Activated CD8-positive, alpha-beta T cell treated with anti-CD3 and anti-CD28 coated beads for 36 hours (primary cell): ENCODE measurements at regions not wholly inside any gene's neighbourhood (a gene's known extent, or its start where the extent isn't known, plus 50 kb on each side); places are given as distances from the start of the nearest gene placed in this dataset.

Experiments used
- ATAC-seq: fragments of 200-7000 bp; cut with Tn5 transposase; one replicate; pipeline ENCODE4 v1.10.0; 2021; ENCODE audit warnings: mild to moderate bottlenecking, moderate library complexity
- CTCF ChIA-PET: fragments of 350-600 bp; sonication (Branson Sonifier 250); formaldehyde crosslinking; loops from one replicate; lab custom pipeline; 2021; ENCODE audit warnings: antibody characterized with exemption; lab: Charles Lee
- POLR2A ChIA-PET: fragments of 350-600 bp; sonication (Branson Sonifier 250); formaldehyde crosslinking; loops from one replicate; lab custom pipeline; 2021; ENCODE audit warnings: antibody characterized with exemption; lab: Charles Lee
- DNase-seq: peaks from one replicate; pipeline ENCODE4 v3.0.0-alpha.2; 2020
- H3K27ac Mint-ChIP-seq: one replicate; pipeline ENCODE4 v1.8.0; 2021; ENCODE audit warnings: mild to moderate bottlenecking, mixed read lengths
- H3K27me3 Mint-ChIP-seq: one replicate; pipeline ENCODE4 v1.8.0; 2021; ENCODE audit warnings: mixed read lengths
- H3K36me3 Mint-ChIP-seq: one replicate; pipeline ENCODE4 v1.8.0; 2021; ENCODE audit warnings: low read depth, mixed read lengths
- H3K4me1 Mint-ChIP-seq: one replicate; pipeline ENCODE4 v1.8.0; 2021; ENCODE audit warnings: low read depth, mixed read lengths
- H3K4me3 Mint-ChIP-seq: one replicate; pipeline ENCODE4 v1.8.0; 2021; ENCODE audit warnings: mild to moderate bottlenecking, moderate library complexity, mixed read lengths
- H3K9me3 Mint-ChIP-seq: one replicate; pipeline ENCODE4 v1.8.0; 2021; ENCODE audit warnings: mixed read lengths
- intact Hi-C: fragments of 100-400 bp; cut with micrococcal nuclease; formaldehyde crosslinking; loops from one replicate; pipeline ENCODE4 v1.10.0; 2022
- TF ChIP-seq, protein P1 (sequence below): fragments of 200-600 bp; IDR thresholded peaks from one replicate; pipeline ENCODE4 v1.8.0; 2022; ENCODE audit warnings: antibody characterized with exemption, mild to moderate bottlenecking

DNA sequence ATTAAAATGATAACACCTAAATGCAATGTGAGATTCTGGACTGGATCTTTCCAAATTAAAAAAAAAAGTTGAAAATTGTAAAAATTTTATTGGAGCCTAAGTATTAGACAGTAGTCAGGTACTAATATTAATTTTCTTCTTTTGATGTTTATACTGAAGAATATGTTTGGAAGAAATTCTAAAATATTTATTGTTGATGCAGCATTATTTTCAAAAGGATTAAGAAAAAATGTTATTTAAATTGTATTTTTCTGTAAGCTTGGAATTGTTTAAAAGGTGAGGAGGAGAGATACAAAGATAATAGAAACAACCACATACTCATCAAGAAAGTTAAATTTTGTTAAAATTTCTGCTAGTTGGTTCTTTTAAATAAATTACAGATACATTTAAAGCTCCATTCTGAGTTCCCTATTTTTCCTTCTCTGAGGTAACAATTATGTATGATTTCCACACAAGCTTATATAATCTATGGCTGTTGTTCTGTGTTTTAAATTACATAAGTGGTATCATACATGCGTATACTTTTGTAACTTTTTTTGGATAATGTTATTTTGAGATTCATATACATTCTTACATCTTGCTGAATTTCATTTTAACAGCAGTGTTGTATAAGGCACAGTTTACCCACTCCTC lies 180.3 kb upstream of the RGS18 start:
- TF ChIP-seq, protein P1, sequence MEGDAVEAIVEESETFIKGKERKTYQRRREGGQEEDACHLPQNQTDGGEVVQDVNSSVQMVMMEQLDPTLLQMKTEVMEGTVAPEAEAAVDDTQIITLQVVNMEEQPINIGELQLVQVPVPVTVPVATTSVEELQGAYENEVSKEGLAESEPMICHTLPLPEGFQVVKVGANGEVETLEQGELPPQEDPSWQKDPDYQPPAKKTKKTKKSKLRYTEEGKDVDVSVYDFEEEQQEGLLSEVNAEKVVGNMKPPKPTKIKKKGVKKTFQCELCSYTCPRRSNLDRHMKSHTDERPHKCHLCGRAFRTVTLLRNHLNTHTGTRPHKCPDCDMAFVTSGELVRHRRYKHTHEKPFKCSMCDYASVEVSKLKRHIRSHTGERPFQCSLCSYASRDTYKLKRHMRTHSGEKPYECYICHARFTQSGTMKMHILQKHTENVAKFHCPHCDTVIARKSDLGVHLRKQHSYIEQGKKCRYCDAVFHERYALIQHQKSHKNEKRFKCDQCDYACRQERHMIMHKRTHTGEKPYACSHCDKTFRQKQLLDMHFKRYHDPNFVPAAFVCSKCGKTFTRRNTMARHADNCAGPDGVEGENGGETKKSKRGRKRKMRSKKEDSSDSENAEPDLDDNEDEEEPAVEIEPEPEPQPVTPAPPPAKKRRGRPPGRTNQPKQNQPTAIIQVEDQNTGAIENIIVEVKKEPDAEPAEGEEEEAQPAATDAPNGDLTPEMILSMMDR, result no peak
- Mint-ChIP-seq H3K4me1 (no peaks in the 10 kb centered on the region), H3K9me3 (peaks cover 5% of the 10 kb centered on the region), H3K4me3 (no peak overlapping the region), H3K27me3 (no peaks in the 10 kb centered on the region), H3K27ac (no peak overlapping the region), H3K36me3 (no peaks in the 10 kb centered on the region)
- POLR2A ChIA-PET, result no interaction called here
- DNase-seq (no peak), ATAC-seq (no peak)
- CTCF ChIA-PET, result no interaction called here
- intact Hi-C loops, result no loop called here

DNA sequence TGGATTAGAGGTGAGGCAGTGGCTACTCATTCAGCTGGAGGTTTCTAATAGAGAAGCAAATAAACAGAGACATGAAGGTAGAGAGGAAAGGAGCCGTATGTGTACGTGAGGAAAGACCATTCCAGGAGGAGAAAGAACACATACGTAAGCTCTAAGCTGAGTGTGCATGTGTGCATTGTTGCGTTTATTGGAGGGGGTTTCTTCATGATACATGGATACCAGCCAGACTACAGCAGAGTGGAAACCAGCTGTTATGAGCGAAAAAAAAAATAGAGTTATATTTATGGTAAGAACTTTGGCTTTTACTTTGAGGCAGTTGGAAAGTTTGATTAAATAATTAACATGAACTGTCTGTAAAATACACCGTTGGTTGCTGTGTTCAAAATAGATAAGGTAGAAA lies 173.4 kb upstream of the RGS18 start:
- Mint-ChIP-seq H3K27me3 (no peaks in the 10 kb centered on the region), H3K4me3 (no peak overlapping the region), H3K9me3 (peaks cover 13% of the 10 kb centered on the region), H3K4me1 (no peaks in the 10 kb centered on the region), H3K36me3 (no peaks in the 10 kb centered on the region), H3K27ac (no peak overlapping the region)
- no peak for ATAC-seq
- ChIA-PET POLR2A (no interaction called here), CTCF (no interaction called here)
- DNase-seq, result no peak
- intact Hi-C loops, result no loop called here
- TF ChIP-seq, protein P1, result no peak

DNA sequence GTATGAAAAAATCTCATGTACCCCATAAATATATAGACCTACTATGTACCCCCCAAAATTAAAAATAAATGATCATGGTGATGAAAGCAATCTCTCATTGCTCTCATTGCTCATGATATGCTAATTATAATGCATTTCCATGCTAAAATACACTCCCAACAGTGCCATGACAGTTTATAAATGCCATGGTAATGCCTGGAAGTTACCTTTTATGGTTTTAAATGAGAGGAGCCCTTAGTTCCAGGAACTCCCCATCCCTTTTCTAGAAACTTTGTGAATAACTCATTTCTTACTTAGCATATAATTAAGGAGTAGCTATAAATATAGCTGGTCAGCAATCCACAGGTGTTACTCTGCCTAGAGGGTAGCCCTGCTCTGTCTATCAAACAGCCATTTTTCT lies 166.1 kb upstream of the RGS18 start:
- ATAC-seq, result no peak
- no peak for DNase-seq
- TF ChIP-seq, protein P1, result no peak
- ChIA-PET POLR2A (no interaction called here), CTCF (no interaction called here)
- H3K36me3 Mint-ChIP-seq, result no peaks in the 10 kb centered on the region
- H3K9me3 Mint-ChIP-seq, result no peaks in the 10 kb centered on the region
- intact Hi-C loops, result no loop called here
- H3K27me3 Mint-ChIP-seq, result no peaks in the 10 kb centered on the region
- no peak overlapping the region for H3K27ac Mint-ChIP-seq
- no peaks in the 10 kb centered on the region for H3K4me1 Mint-ChIP-seq
- H3K4me3 Mint-ChIP-seq, result no peak overlapping the region

DNA sequence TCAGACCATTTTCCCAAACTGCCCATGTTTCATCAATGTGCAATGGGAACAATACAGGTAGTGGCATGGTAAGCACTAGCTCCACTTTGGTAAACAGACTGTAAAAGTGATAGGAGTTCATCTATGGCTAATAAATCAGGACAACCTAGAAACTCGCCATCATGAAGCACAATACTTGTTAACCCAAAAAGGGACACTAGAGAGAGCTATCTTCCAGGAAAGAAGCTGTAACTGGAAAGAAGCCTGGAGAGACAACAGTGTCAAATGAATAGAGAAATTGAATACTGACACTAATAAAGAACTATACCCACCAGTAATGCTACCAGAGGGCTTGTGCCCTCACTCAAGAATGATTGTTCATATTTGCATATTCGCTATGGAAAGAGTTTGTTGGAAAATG lies 164.7 kb upstream of the RGS18 start:
- ATAC-seq, result no peak
- Mint-ChIP-seq H3K4me3 (no peak overlapping the region), H3K4me1 (no peaks in the 10 kb centered on the region), H3K27ac (no peak overlapping the region), H3K36me3 (no peaks in the 10 kb centered on the region), H3K9me3 (no peaks in the 10 kb centered on the region), H3K27me3 (no peaks in the 10 kb centered on the region)
- TF ChIP-seq, protein P1, result no peak
- DNase-seq, result no peak
- CTCF ChIA-PET, result interaction anchor here (1.3 kb wide), 1 partner anchor 35 kb away, joined by 3 read pairs; no protein-coding TSS in a partner anchor
- POLR2A ChIA-PET, result no interaction called here
- intact Hi-C loops, result no loop called here

DNA sequence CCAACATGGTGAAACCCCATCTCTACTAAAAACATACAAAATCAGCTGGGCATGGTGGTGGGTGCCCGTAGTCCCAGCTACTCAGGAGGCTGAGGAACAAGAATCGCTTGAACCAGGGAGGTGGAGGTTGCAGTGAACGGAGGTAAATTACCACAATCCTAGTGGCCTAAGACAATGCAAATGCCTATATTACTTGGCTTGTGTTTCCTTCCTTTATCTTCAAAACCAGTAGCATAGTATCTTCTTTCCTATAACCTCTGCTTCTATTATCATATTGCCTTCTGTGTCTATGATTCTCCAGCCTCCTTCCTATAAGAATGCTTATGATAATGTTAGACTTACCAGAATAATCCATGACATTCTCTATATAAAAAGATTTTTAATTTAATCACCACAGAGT lies 156.2 kb upstream of the RGS18 start:
- H3K9me3 Mint-ChIP-seq, result no peaks in the 10 kb centered on the region
- no peaks in the 10 kb centered on the region for H3K36me3 Mint-ChIP-seq
- POLR2A ChIA-PET, result no interaction called here
- H3K27me3 Mint-ChIP-seq, result no peaks in the 10 kb centered on the region
- intact Hi-C loops, result no loop called here
- H3K27ac Mint-ChIP-seq, result no peak overlapping the region
- H3K4me1 Mint-ChIP-seq, result no peaks in the 10 kb centered on the region
- DNase-seq (no peak), ATAC-seq (no peak)
- TF ChIP-seq, protein P1, result no peak
- CTCF ChIA-PET, result no interaction called here
- H3K4me3 Mint-ChIP-seq, result no peak overlapping the region
